NT2/D1 (cell line): ENCODE measurements at regions not wholly inside any gene's neighbourhood (a gene's known extent, or its start where the extent isn't known, plus 50 kb on each side); places are given as distances from the start of the nearest gene placed in this dataset.

ENCODE experiments used
- DNase-seq: peaks from one replicate; pipeline ENCODE4 v3.0.0-alpha.2; 2011; ENCODE audit warnings: low read depth, low spot score
- H3K27me3 ChIP-seq: 2 replicates; pipeline ENCODE4 v1.6.0; 2011; ENCODE audit warnings: mild to moderate bottlenecking; ENCODE audit not compliant: insufficient read length, insufficient read depth
- H3K36me3 ChIP-seq: 2 replicates; pipeline ENCODE4 v1.6.1; 2011; ENCODE audit warnings: mild to moderate bottlenecking, low read length, mixed read lengths; ENCODE audit not compliant: insufficient read depth, insufficient read length
- H3K4me1 ChIP-seq: 2 replicates; pipeline ENCODE4 v1.5.1; 2011; ENCODE audit not compliant: insufficient read depth, insufficient read length
- H3K4me3 ChIP-seq: 2 replicates; pipeline ENCODE4 v1.5.1; 2011; ENCODE audit warnings: low read depth; ENCODE audit not compliant: insufficient read length
- H3K9ac ChIP-seq: 2 replicates; pipeline ENCODE4 v1.6.0; 2011; ENCODE audit warnings: low read depth; ENCODE audit not compliant: insufficient read length
- H3K9me3 ChIP-seq: 2 replicates; pipeline ENCODE4 v1.5.1; 2011; ENCODE audit warnings: mild to moderate bottlenecking, low read length; ENCODE audit not compliant: insufficient read depth
- SUZ12 ChIP-seq: IDR thresholded peaks from 2 replicates; pipeline ENCODE4 v1.6.1; 2011; ENCODE audit not compliant: insufficient read length, insufficient read depth; ENCODE audit errors: extremely low read depth
- YY1 ChIP-seq: IDR thresholded peaks from 2 replicates; pipeline ENCODE4 v1.6.1; 2011; ENCODE audit not compliant: insufficient read length, insufficient read depth
- ZNF274 ChIP-seq: IDR thresholded peaks from 2 replicates; pipeline ENCODE4 v1.6.1; 2011; ENCODE audit warnings: mild to moderate bottlenecking, low read depth, low read length

DNA sequence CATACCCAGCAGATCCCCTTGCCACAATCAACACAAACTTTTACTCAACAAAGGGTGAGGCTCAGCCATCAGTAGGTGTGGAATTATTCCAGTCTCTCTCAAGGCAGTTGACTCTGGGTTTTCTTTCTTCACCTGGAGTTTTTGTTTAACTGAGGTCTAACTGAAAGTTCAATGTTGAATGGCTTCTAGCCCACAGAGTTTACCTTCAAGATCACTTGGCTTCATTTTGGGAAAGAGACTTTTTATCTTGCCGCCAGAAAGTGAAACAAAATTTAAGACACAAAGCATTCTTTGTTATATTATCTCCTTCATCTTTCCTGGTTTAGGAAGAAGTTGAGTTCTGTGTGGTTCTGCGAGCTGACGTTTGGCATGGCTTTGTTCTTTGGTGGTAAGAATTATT, 83.8 kb upstream of the RASGEF1B start:
- Histone ChIP-seq H3K9ac (no peak overlapping the region), H3K36me3 (no peaks in the 10 kb centered on the region), H3K4me1 (no peaks in the 10 kb centered on the region), H3K9me3 (no peaks in the 10 kb centered on the region), H3K27me3 (no peaks in the 10 kb centered on the region), H3K4me3 (no peak overlapping the region)
- TF ChIP-seq SUZ12 = no peak
- no peak for DNase-seq

GRCh38 chr4:81552086-81552485, 80.4 kb upstream of the RASGEF1B start:
- H3K27me3 ChIP-seq = no peaks in the 10 kb centered on the region
- H3K36me3 ChIP-seq = no peaks in the 10 kb centered on the region
- H3K4me3 ChIP-seq = no peak overlapping the region
- H3K9ac ChIP-seq = no peak overlapping the region
- DNase-seq = no peak
- H3K4me1 ChIP-seq = no peaks in the 10 kb centered on the region
- no peak for TF ChIP-seq ZNF274
- TF ChIP-seq SUZ12 = no peak
- no peak for TF ChIP-seq YY1
- H3K9me3 ChIP-seq = no peaks in the 10 kb centered on the region

GRCh38 chr4:81550388-81550859, 78.7 kb upstream of the RASGEF1B start:
- Histone ChIP-seq H3K4me1 (no peaks in the 10 kb centered on the region), H3K9ac (no peak overlapping the region), H3K4me3 (no peak overlapping the region), H3K36me3 (no peaks in the 10 kb centered on the region), H3K27me3 (no peaks in the 10 kb centered on the region), H3K9me3 (no peaks in the 10 kb centered on the region)
- no peak for TF ChIP-seq SUZ12
- no peak for TF ChIP-seq ZNF274
- TF ChIP-seq YY1 = no peak
- no peak for DNase-seq

DNA sequence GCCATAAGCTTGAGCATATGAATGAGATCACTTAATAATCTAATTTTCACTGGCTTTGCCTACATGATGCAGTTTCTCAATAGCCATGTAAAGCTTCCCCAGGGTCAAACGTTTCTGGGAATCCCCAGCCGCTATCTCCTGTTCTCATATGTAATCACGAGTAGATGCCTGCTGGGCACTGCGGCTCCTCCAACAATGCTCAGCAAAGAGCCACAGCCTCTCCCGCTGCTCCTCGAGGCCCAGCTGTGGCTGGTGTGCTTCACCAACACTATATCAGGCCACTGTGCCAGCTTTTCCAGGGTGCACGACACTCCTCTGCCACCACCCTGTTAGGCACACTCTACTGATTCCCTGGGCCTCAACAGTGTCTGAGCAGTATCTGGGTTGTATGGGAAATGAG, 78.3 kb upstream of the RASGEF1B start:
- Histone ChIP-seq H3K36me3 (no peaks in the 10 kb centered on the region), H3K9ac (no peak overlapping the region), H3K4me3 (no peak overlapping the region), H3K4me1 (no peaks in the 10 kb centered on the region), H3K9me3 (no peaks in the 10 kb centered on the region), H3K27me3 (no peaks in the 10 kb centered on the region)
- no peak for DNase-seq
- no peak for TF ChIP-seq YY1
- no peak for TF ChIP-seq SUZ12
- TF ChIP-seq ZNF274 = no peak

- Histone ChIP-seq H3K9me3 (no peaks in the 10 kb centered on the region), H3K4me3 (no peak overlapping the region), H3K9ac (no peak overlapping the region), H3K4me1 (no peaks in the 10 kb centered on the region), H3K27me3 (no peaks in the 10 kb centered on the region), H3K36me3 (no peaks in the 10 kb centered on the region)
- TF ChIP-seq YY1 = no peak
- TF ChIP-seq SUZ12 = no peak
- TF ChIP-seq ZNF274 = no peak
- no peak for DNase-seq
Measured at GRCh38 chr4:81546777-81547176, 75.1 kb upstream of the RASGEF1B start.

DNA sequence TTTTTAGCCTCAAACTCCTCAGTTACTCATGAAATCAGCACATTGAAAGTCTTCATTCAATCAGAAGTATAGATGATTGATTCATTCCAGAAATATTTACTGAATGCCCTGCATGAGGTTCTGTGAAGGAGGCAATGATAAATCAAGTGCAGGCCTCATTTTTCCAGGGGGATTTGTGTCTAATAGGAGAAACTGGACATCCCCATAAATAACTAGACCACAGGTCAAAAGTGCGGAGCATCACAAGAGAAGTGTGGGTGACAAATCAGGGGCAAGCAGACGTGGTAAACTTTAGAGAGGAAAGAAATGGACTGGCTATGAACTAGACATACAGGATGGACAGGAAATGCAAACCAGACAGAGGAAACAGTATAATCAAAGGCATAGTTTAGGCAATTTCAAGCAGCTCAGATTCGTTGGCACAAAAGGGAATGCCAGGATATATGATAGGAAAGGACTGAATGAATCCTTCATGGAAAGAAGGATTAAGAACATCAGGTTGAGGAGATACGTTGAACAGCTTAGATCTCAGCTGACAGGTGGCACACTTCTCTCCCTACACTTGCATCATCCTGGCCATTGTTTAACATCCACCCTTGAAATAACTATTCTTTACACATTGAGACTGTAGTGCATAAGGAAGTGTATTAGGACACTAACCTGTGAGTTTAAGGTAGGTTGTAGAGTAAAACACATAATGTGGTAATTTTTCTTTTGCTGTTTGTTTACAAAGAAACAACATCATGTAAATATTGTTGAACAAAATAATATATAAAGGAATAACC, 69.6 kb upstream of the RASGEF1B start:
- Histone ChIP-seq H3K9ac (no peak overlapping the region), H3K36me3 (no peaks in the 10 kb centered on the region), H3K27me3 (no peaks in the 10 kb centered on the region), H3K4me1 (no peaks in the 10 kb centered on the region), H3K4me3 (no peak overlapping the region), H3K9me3 (no peaks in the 10 kb centered on the region)
- DNase-seq = no peak
- no peak for TF ChIP-seq ZNF274
- no peak for TF ChIP-seq SUZ12
- TF ChIP-seq YY1 = no peak

DNA sequence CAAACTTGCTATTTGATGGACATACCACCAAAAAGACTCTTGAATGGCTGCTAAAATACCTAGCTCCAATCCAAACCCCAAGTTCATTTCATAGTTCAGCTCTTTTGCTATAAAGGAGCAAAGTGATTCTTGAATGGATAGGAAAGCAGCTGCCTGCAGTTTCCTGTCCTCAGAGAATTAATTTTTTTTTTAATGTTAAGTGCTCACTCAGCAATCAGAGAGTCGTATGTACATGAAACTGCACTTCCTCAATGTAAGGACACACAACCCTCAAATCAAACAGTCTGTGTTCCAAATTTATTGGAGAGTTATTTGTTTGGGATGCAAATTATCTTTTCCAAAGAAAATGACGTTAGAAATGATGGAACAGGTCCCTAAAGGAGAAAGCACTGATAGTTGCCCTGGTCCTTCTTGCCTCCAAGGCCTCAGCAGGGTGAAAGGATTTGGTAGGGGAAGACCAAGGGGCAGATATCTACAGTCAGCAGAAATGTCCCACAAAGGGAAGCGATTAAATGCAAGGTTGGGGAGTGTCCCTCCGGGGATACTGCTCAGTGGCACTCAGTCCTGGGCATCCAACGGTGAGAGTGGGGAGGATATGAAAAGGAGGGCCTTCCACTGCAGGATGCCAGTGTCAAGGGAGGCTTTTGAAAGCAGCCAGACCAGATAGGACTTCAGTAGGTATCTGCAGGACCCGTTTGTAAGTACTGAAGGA, 67.2 kb upstream of the RASGEF1B start:
- Histone ChIP-seq H3K27me3 (no peaks in the 10 kb centered on the region), H3K4me1 (no peaks in the 10 kb centered on the region), H3K9ac (no peak overlapping the region), H3K36me3 (no peaks in the 10 kb centered on the region), H3K9me3 (no peaks in the 10 kb centered on the region), H3K4me3 (no peak overlapping the region)
- TF ChIP-seq YY1 (no peak), SUZ12 (no peak), ZNF274 (no peak)
- no peak for DNase-seq
